Stimulated activated CD4-positive, alpha-beta T cell treated with anti-CD3 and anti-CD28 coated beads, Interleukin-12 subunit alpha, Interleukin-12 subunit beta, amount 100 ng/mL, for 4 hours (primary cell): ENCODE measurements at regions not wholly inside any gene's neighbourhood (a gene's known extent, or its start where the extent isn't known, plus 50 kb on each side); places are given as distances from the start of the nearest gene placed in this dataset.
"Not testable (repeated sequence)": the region's sequence is repeated elsewhere in the genome, so short reads cannot be mapped to it uniquely, and the experiment has no call there.

Experiments used
- DNase-seq: peaks from one replicate; pipeline ENCODE4 v3.0.0-alpha.2; 2020

- no peak for DNase-seq
Measured at GRCh38 chr17:14459955-14460354, 159.1 kb downstream of the HS3ST3B1 start.

GRCh38 chr17:14458724-14459123, 157.8 kb downstream of the HS3ST3B1 start:
- DNase-seq = no peak

- DNase-seq = no peak
Measured at GRCh38 chr17:14454746-14455145, 153.9 kb downstream of the HS3ST3B1 start.

- DNase-seq = no peak
Measured at GRCh38 chr17:14452856-14453255, 152.0 kb downstream of the HS3ST3B1 start.

- DNase-seq = no peak
Measured at GRCh38 chr17:14451729-14452191, 150.9 kb downstream of the HS3ST3B1 start.

GRCh38 chr17:14448818-14449217, 147.9 kb downstream of the HS3ST3B1 start:
- no peak for DNase-seq

- no peak for DNase-seq
Measured at GRCh38 chr17:14446825-14447224, 145.9 kb downstream of the HS3ST3B1 start.

- no peak for DNase-seq
Measured at GRCh38 chr17:14444915-14445314, 144.0 kb downstream of the HS3ST3B1 start.

- DNase-seq = no peak
Measured at GRCh38 chr17:14442798-14443528, 142.1 kb downstream of the HS3ST3B1 start.

- DNase-seq = no peak
Measured at GRCh38 chr17:14437176-14437575, 136.3 kb downstream of the HS3ST3B1 start.

GRCh38 chr17:14436266-14436665, 135.4 kb downstream of the HS3ST3B1 start:
- no peak for DNase-seq

- DNase-seq = no peak
Measured at GRCh38 chr17:14434506-14434905, 133.6 kb downstream of the HS3ST3B1 start.

- DNase-seq = no peak
Measured at GRCh38 chr17:14432079-14432478, 131.2 kb downstream of the HS3ST3B1 start.

- DNase-seq = no peak
Measured at GRCh38 chr17:14429084-14429483, 128.2 kb downstream of the HS3ST3B1 start.

GRCh38 chr17:14428648-14429029, 127.8 kb downstream of the HS3ST3B1 start:
- DNase-seq = no peak

GRCh38 chr17:14427900-14428647, 127.2 kb downstream of the HS3ST3B1 start:
- DNase-seq = peak; percentile 12

GRCh38 chr17:14423156-14423555, 122.3 kb downstream of the HS3ST3B1 start:
- not testable (repeated sequence) for DNase-seq

GRCh38 chr17:14417336-14417735, 116.5 kb downstream of the HS3ST3B1 start:
- DNase-seq = no peak

GRCh38 chr17:14409292-14409691, 108.4 kb downstream of the HS3ST3B1 start:
- no peak for DNase-seq

GRCh38 chr17:14407541-14407940, 106.7 kb downstream of the HS3ST3B1 start:
- DNase-seq = no peak

- DNase-seq = no peak
Measured at GRCh38 chr17:14405189-14405588, 104.3 kb downstream of the HS3ST3B1 start.
